GM12878 (cell line): ENCODE measurements at regions not wholly inside any gene's neighbourhood (a gene's known extent, or its start where the extent isn't known, plus 50 kb on each side); places are given as distances from the start of the nearest gene placed in this dataset.

Experiments
- ATAC-seq: fragments of 200-7000 bp; cut with Tn5 transposase; 3 replicates; pipeline ENCODE4 v1.9.1; 2020; ENCODE audit warnings: mild to moderate bottlenecking, moderate library complexity
- BruUV-seq: library from RNA; stranded (reverse); fragments of 400-500 nt; replicated peaks from 2 replicates; lab custom pipeline; 2021; lab: Mats Ljungman, UMichigan
- CTCF ChIA-PET: fragments of 300-600 bp; sonication (Branson Sonifier 250); formaldehyde crosslinking; extraction: SDS; loops from one replicate; lab custom pipeline; 2021; ENCODE audit warnings: inconsistent platforms; lab: Yijun Ruan, JAX
- POLR2A ChIA-PET: fragments of 350-600 bp; formaldehyde crosslinking; extraction: SDS; loops from one replicate; lab custom pipeline; 2021; ENCODE audit warnings: inconsistent platforms; lab: Charles Lee
- RAD21 ChIA-PET: fragments of 300-600 bp; sonication (Branson Sonifier 250); formaldehyde crosslinking; loops from one replicate; lab custom pipeline; 2023; ENCODE audit warnings: antibody characterized with exemption; ENCODE audit not compliant: unreplicated experiment; lab: Charles Lee
- SMC1A ChIA-PET: fragments of 300-600 bp; sonication (Branson Sonifier 250); formaldehyde crosslinking; loops from one replicate; lab custom pipeline; 2023; ENCODE audit not compliant: unreplicated experiment, uncharacterized antibody; lab: Charles Lee
- DNase-seq: peaks from one replicate; pipeline ENCODE4 v3.0.0-alpha.2; 2011; ENCODE audit warnings: low read depth, low spot score
- FAIRE-seq: peaks from 3 replicates; lab custom pipeline; 2011; peaks lifted over from hg19 to GRCh38; lab: Jason Lieb, UNC
- H2AFZ ChIP-seq: 2 replicates; pipeline ENCODE4 v1.6.0; 2011; ENCODE audit warnings: low read depth, low read length, control low read depth; ENCODE audit not compliant: control insufficient read depth
- H3K27ac ChIP-seq: 2 replicates; pipeline ENCODE4 v1.5.1; 2011; ENCODE audit warnings: control low read depth; ENCODE audit not compliant: control insufficient read depth, insufficient read depth
- H3K27me3 ChIP-seq, 2 experiments: replicated peaks in 1 of 2; 2 replicates each; pipeline versions ENCODE4 v1.6.0 to v1.6.1; 2011; ENCODE audit warnings: low read length in 1 of 2; ENCODE audit not compliant: control insufficient read depth in 2 of 2, insufficient read depth in 2 of 2
- H3K36me3 ChIP-seq, 2 experiments: 2 replicates each; pipeline ENCODE4 v1.5.1; 2011; ENCODE audit warnings: low read length in 1 of 2; ENCODE audit not compliant: control insufficient read depth in 2 of 2, insufficient read depth in 2 of 2
- H3K4me1 ChIP-seq: 2 replicates; pipeline ENCODE4 v1.6.1; 2011; ENCODE audit warnings: mild to moderate bottlenecking, low read length, moderate library complexity, mixed read lengths; ENCODE audit not compliant: control insufficient read depth, insufficient read depth
- H3K4me2 ChIP-seq: 2 replicates; pipeline ENCODE4 v1.6.0; 2011; ENCODE audit warnings: control low read depth; ENCODE audit not compliant: control insufficient read depth, insufficient read depth
- H3K4me3 ChIP-seq: fragments of 200-600 bp; sonication (generic); 2 replicates; pipeline ENCODE4 v1.5.1; 2016
- H3K79me2 ChIP-seq: 2 replicates; pipeline ENCODE4 v1.6.0; 2011; ENCODE audit warnings: low read length; ENCODE audit not compliant: control insufficient read depth, insufficient read depth
- H3K9ac ChIP-seq: 2 replicates; pipeline ENCODE4 v1.8.0; 2011; ENCODE audit warnings: low read length, control low read depth, mixed read lengths; ENCODE audit not compliant: control insufficient read depth, insufficient read depth
- H3K9me3 ChIP-seq: replicated peaks from 3 replicates; pipeline ENCODE4 v1.5.1; 2011; ENCODE audit warnings: mild to moderate bottlenecking, low read length; ENCODE audit not compliant: control insufficient read depth, insufficient read depth
- H4K20me1 ChIP-seq: 2 replicates; pipeline ENCODE4 v1.6.0; 2011; ENCODE audit not compliant: control insufficient read depth, insufficient read depth
- ATF2 ChIP-seq: IDR thresholded peaks from 2 replicates; pipeline ENCODE4 v1.6.1; 2012; ENCODE audit warnings: low read length, inconsistent platforms
- ATF7 ChIP-seq: fragments of 450-650 bp; IDR thresholded peaks from 2 replicates; pipeline ENCODE4 v1.6.1; 2016; ENCODE audit warnings: low read depth, mild to moderate bottlenecking
- ELK1 ChIP-seq: IDR thresholded peaks from 2 replicates; pipeline ENCODE4 v1.6.1; 2012; ENCODE audit warnings: low read depth, low read length, improper control_type of control experiment
- FOXK2 ChIP-seq: fragments of 450-650 bp; IDR thresholded peaks from 2 replicates; pipeline ENCODE4 v1.6.1; 2017; ENCODE audit warnings: mild to moderate bottlenecking, moderate library complexity
- MEF2A ChIP-seq: IDR thresholded peaks from 2 replicates; pipeline ENCODE4 v1.6.1; 2011; ENCODE audit warnings: low read depth, mild to moderate bottlenecking, low read length, moderate library complexity; ENCODE audit not compliant: insufficient read depth
- NFXL1 ChIP-seq: fragments of 450-650 bp; IDR thresholded peaks from 2 replicates; pipeline ENCODE4 v1.6.1; 2017; ENCODE audit warnings: antibody characterized with exemption, mild to moderate bottlenecking, borderline replicate concordance
- NFYA ChIP-seq: IDR thresholded peaks from 2 replicates; pipeline ENCODE4 v1.6.1; 2011; ENCODE audit warnings: low read depth, mild to moderate bottlenecking, low read length, improper control_type of control experiment, borderline replicate concordance
- NRF1 ChIP-seq: conservative IDR thresholded peaks from 2 replicates; pipeline ENCODE4 v1.6.1; 2011; ENCODE audit warnings: mild to moderate bottlenecking, low read depth, low read length, improper control_type of control experiment
- RCOR1 ChIP-seq: conservative IDR thresholded peaks from 2 replicates; pipeline ENCODE4 v1.6.1; 2012; ENCODE audit warnings: low read depth, low read length, improper control_type of control experiment
- RFX5 ChIP-seq: IDR thresholded peaks from 2 replicates; pipeline ENCODE4 v1.6.1; 2011; ENCODE audit warnings: low read depth, low read length, improper control_type of control experiment
- ZBED1 ChIP-seq: IDR thresholded peaks from 2 replicates; pipeline ENCODE4 v1.6.1; 2016; ENCODE audit warnings: borderline replicate concordance
- WGBS: methylation state at CpG from one replicate; pipeline ENCODE4 v1.1.6; 2016; ENCODE audit warnings: low lambda C conversion rate; ENCODE audit not compliant: insufficient replicate concordance, insufficient coverage; ENCODE audit errors: missing lambda C conversion rate; 5-methylcytosine and 5-hydroxymethylcytosine counted together
- in situ Hi-C: fragments of 300-500 bp; cut with MboI; formaldehyde crosslinking; loops from 9 replicates; pipeline ENCODE4 v1.14.3; 2018; ENCODE audit warnings: mixed read lengths
- intact Hi-C: fragments of 100-400 bp; cut with micrococcal nuclease; formaldehyde crosslinking; loops from one replicate; pipeline ENCODE4 v1.14.2; 2022; ENCODE audit not compliant: unreplicated experiment
- TF ChIP-seq, protein P1 (sequence below): fragments of 450-650 bp; IDR thresholded peaks from 2 replicates; pipeline ENCODE4 v1.6.1; 2018; ENCODE audit warnings: mild to moderate bottlenecking, low read depth, moderate library complexity; ENCODE audit not compliant: partially characterized antibody
- TF ChIP-seq, protein P2 (sequence below): IDR thresholded peaks from 2 replicates; pipeline ENCODE4 v1.6.1; 2012; ENCODE audit warnings: low read depth, low read length, improper control_type of control experiment
- TF ChIP-seq, protein P3 (sequence below): IDR thresholded peaks from 2 replicates; pipeline ENCODE4 v1.6.1; 2011; ENCODE audit warnings: low read depth, mild to moderate bottlenecking, low read length, moderate library complexity, borderline replicate concordance; ENCODE audit errors: extremely low read depth
- TF ChIP-seq, protein P4 (sequence below): fragments of 450-650 bp; IDR thresholded peaks from 2 replicates; pipeline ENCODE4 v1.6.1; 2014; ENCODE audit warnings: mild to moderate bottlenecking
- TF ChIP-seq, protein P5 (sequence below): fragments of 450-650 bp; IDR thresholded peaks from 2 replicates; pipeline ENCODE4 v1.6.1; 2017; ENCODE audit warnings: borderline replicate concordance

GRCh38 chr9:2939368-2939767 is 95.5 kb upstream of the PUM3 start:
- in situ Hi-C loops, result no loop called here
- no peak overlapping the region for H2AFZ ChIP-seq
- ChIA-PET SMC1A (no interaction called here), POLR2A (no interaction called here), RAD21 (no interaction called here), CTCF (no interaction called here)
- H3K79me2 ChIP-seq, result no peaks in the 10 kb centered on the region
- H3K27ac ChIP-seq, result no peak overlapping the region
- H3K36me3 ChIP-seq, result no peaks in the 10 kb centered on the region
- 0% methylated on average over 1 of the region's 1 CpG for WGBS
- DNase-seq (no peak), ATAC-seq (no peak), FAIRE-seq (no peak)
- H3K4me3 ChIP-seq, result no peak overlapping the region
- BruUV-seq, result no TSS peak
- H3K4me1 ChIP-seq, result no peaks in the 10 kb centered on the region
- no peaks in the 10 kb centered on the region for H3K9me3 ChIP-seq
- no peak overlapping the region for H3K9ac ChIP-seq
- intact Hi-C loops, result loop anchor here (2.0 kb wide), 1 partner anchor 19 kb away; no protein-coding TSS in a partner anchor
- H3K4me2 ChIP-seq, result no peak overlapping the region
- peaks cover 0 to 2% of the 10 kb centered on the region in 2 experiments; a peak in 1 of 4 replicates for H3K27me3 ChIP-seq
- no peaks in the 10 kb centered on the region for H4K20me1 ChIP-seq
- TF ChIP-seq RCOR1, result no peak
- TF ChIP-seq, protein P1, sequence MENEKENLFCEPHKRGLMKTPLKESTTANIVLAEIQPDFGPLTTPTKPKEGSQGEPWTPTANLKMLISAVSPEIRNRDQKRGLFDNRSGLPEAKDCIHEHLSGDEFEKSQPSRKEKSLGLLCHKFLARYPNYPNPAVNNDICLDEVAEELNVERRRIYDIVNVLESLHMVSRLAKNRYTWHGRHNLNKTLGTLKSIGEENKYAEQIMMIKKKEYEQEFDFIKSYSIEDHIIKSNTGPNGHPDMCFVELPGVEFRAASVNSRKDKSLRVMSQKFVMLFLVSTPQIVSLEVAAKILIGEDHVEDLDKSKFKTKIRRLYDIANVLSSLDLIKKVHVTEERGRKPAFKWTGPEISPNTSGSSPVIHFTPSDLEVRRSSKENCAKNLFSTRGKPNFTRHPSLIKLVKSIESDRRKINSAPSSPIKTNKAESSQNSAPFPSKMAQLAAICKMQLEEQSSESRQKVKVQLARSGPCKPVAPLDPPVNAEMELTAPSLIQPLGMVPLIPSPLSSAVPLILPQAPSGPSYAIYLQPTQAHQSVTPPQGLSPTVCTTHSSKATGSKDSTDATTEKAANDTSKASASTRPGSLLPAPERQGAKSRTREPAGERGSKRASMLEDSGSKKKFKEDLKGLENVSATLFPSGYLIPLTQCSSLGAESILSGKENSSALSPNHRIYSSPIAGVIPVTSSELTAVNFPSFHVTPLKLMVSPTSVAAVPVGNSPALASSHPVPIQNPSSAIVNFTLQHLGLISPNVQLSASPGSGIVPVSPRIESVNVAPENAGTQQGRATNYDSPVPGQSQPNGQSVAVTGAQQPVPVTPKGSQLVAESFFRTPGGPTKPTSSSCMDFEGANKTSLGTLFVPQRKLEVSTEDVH, result no peak
- TF ChIP-seq NRF1, result no peak
- TF ChIP-seq ATF2, result no peak
- TF ChIP-seq, protein P2, sequence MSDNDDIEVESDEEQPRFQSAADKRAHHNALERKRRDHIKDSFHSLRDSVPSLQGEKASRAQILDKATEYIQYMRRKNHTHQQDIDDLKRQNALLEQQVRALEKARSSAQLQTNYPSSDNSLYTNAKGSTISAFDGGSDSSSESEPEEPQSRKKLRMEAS, result no peak
- TF ChIP-seq ATF7, result no peak
- TF ChIP-seq ZBED1, result no peak
- TF ChIP-seq, protein P3, sequence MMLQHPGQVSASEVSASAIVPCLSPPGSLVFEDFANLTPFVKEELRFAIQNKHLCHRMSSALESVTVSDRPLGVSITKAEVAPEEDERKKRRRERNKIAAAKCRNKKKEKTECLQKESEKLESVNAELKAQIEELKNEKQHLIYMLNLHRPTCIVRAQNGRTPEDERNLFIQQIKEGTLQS, result no peak
- TF ChIP-seq ELK1, result no peak
- TF ChIP-seq, protein P4, sequence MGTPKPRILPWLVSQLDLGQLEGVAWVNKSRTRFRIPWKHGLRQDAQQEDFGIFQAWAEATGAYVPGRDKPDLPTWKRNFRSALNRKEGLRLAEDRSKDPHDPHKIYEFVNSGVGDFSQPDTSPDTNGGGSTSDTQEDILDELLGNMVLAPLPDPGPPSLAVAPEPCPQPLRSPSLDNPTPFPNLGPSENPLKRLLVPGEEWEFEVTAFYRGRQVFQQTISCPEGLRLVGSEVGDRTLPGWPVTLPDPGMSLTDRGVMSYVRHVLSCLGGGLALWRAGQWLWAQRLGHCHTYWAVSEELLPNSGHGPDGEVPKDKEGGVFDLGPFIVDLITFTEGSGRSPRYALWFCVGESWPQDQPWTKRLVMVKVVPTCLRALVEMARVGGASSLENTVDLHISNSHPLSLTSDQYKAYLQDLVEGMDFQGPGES, result no peak
- no peak for TF ChIP-seq MEF2A
- TF ChIP-seq NFYA, result no peak
- no peak for TF ChIP-seq RFX5
- no peak for TF ChIP-seq FOXK2
- no peak for TF ChIP-seq NFXL1
- TF ChIP-seq, protein P5, sequence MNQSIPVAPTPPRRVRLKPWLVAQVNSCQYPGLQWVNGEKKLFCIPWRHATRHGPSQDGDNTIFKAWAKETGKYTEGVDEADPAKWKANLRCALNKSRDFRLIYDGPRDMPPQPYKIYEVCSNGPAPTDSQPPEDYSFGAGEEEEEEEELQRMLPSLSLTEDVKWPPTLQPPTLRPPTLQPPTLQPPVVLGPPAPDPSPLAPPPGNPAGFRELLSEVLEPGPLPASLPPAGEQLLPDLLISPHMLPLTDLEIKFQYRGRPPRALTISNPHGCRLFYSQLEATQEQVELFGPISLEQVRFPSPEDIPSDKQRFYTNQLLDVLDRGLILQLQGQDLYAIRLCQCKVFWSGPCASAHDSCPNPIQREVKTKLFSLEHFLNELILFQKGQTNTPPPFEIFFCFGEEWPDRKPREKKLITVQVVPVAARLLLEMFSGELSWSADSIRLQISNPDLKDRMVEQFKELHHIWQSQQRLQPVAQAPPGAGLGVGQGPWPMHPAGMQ, result no peak
